PFSK-1 (cell line): ENCODE measurements at regions not wholly inside any gene's neighbourhood (a gene's known extent, or its start where the extent isn't known, plus 50 kb on each side); places are given as distances from the start of the nearest gene placed in this dataset.

Source experiments
- POLR2AphosphoS5 ChIP-seq: IDR thresholded peaks from 2 replicates; pipeline ENCODE4 v1.6.1; 2012; ENCODE audit warnings: low read depth, mild to moderate bottlenecking, control low read depth, low read length, moderate library complexity
- TAF1 ChIP-seq: IDR thresholded peaks from 2 replicates; pipeline ENCODE4 v1.6.1; 2012; ENCODE audit warnings: low read length, control low read depth, borderline replicate concordance; ENCODE audit not compliant: insufficient read depth
- TF ChIP-seq, protein P1 (sequence below), 2 experiments: IDR thresholded peaks; 2 replicates each; pipeline versions ENCODE4 v1.6.1 to v1.8.0; 2011 to 2012; ENCODE audit warnings: low read depth in 2 of 2, low read length in 2 of 2, control low read depth in 1 of 2, inconsistent platforms in 1 of 2, mild to moderate bottlenecking in 1 of 2, moderate library complexity in 1 of 2; ENCODE audit not compliant: insufficient read depth in 1 of 2

DNA sequence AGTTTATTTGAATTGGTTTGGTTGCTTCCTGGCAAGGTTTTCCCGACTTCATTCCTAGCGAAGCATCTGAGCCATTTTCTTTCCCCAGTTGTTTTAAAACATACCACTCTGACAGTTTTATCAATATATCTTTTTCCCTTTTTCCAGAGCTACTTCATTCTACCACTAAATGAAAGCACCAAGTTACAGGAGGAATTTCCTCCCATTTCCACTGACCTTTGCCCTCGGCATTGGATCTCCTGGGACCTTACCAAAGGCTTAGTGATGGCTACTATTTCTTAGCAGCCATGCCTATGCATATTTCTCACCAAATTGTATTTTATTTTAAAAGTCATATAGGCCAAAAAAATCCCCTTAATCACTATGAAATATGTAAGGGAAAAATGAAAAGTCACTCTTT lies 150.5 kb downstream of the ZNF330 start:
- TF ChIP-seq, protein P1, sequence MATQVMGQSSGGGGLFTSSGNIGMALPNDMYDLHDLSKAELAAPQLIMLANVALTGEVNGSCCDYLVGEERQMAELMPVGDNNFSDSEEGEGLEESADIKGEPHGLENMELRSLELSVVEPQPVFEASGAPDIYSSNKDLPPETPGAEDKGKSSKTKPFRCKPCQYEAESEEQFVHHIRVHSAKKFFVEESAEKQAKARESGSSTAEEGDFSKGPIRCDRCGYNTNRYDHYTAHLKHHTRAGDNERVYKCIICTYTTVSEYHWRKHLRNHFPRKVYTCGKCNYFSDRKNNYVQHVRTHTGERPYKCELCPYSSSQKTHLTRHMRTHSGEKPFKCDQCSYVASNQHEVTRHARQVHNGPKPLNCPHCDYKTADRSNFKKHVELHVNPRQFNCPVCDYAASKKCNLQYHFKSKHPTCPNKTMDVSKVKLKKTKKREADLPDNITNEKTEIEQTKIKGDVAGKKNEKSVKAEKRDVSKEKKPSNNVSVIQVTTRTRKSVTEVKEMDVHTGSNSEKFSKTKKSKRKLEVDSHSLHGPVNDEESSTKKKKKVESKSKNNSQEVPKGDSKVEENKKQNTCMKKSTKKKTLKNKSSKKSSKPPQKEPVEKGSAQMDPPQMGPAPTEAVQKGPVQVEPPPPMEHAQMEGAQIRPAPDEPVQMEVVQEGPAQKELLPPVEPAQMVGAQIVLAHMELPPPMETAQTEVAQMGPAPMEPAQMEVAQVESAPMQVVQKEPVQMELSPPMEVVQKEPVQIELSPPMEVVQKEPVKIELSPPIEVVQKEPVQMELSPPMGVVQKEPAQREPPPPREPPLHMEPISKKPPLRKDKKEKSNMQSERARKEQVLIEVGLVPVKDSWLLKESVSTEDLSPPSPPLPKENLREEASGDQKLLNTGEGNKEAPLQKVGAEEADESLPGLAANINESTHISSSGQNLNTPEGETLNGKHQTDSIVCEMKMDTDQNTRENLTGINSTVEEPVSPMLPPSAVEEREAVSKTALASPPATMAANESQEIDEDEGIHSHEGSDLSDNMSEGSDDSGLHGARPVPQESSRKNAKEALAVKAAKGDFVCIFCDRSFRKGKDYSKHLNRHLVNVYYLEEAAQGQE (IDR thresholded peaks at IDR 0.05; ENCODE audit: insufficient read depth in 1 of 2, low read depth in 2 of 2, low read length in 2 of 2): no peak
- no peak for TF ChIP-seq POLR2AphosphoS5
- no peak for TF ChIP-seq TAF1
